DND-41 (cell line): ENCODE measurements at regions not wholly inside any gene's neighbourhood (a gene's known extent, or its start where the extent isn't known, plus 50 kb on each side); places are given as distances from the start of the nearest gene placed in this dataset.

ENCODE experiments used
- CTCF ChIP-seq: IDR thresholded peaks from 2 replicates; pipeline ENCODE4 v1.5.1; 2012; ENCODE audit warnings: borderline replicate concordance, low read length, moderate library complexity, mild to moderate bottlenecking; ENCODE audit not compliant: poor library complexity, severe bottlenecking; ENCODE audit errors: extremely low read depth
- EZH2 ChIP-seq: IDR thresholded peaks from 3 replicates; pipeline ENCODE4 v1.6.1; 2012; ENCODE audit warnings: borderline replicate concordance, low read depth, mild to moderate bottlenecking, moderate library complexity, low read length, inconsistent platforms; ENCODE audit not compliant: severe bottlenecking

DNA sequence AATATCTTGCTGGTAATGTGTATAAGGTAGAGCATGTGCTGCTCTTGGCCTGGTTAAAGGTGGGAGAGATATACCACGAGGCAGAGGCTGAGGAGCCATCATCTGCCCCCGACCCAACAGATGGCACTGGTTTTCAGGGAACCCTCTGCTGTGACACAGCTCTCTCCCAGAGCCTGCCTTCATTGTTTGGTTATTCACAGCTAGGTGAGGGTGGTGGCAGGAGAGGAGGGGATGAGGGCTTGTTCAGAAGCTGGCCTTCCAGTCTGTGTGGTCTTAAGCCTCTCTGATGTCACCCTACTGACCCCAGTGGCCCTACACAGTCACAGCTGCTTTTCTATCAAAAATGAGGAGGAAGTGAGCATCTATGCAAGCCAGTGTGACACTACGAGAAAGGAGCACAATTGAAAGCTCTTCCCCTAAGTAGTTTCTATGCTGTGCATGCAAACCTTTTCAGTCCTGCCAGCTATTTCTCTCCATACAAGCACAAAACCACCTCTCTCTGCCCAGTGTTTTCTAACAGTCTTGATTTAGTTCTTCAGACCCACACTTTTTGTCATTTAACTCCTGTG lies 258.4 kb upstream of the AGTR1 start:
- TF ChIP-seq EZH2 (no peak), CTCF (no peak)
